ENCODE measurements at regions not wholly inside any gene's neighbourhood (a gene's known extent, or its start where the extent isn't known, plus 50 kb on each side); places are given as distances from the start of the nearest gene placed in this dataset.
A peak's percentile ranks its signal among the peaks of the same experiment; 100 is the strongest.

DNA sequence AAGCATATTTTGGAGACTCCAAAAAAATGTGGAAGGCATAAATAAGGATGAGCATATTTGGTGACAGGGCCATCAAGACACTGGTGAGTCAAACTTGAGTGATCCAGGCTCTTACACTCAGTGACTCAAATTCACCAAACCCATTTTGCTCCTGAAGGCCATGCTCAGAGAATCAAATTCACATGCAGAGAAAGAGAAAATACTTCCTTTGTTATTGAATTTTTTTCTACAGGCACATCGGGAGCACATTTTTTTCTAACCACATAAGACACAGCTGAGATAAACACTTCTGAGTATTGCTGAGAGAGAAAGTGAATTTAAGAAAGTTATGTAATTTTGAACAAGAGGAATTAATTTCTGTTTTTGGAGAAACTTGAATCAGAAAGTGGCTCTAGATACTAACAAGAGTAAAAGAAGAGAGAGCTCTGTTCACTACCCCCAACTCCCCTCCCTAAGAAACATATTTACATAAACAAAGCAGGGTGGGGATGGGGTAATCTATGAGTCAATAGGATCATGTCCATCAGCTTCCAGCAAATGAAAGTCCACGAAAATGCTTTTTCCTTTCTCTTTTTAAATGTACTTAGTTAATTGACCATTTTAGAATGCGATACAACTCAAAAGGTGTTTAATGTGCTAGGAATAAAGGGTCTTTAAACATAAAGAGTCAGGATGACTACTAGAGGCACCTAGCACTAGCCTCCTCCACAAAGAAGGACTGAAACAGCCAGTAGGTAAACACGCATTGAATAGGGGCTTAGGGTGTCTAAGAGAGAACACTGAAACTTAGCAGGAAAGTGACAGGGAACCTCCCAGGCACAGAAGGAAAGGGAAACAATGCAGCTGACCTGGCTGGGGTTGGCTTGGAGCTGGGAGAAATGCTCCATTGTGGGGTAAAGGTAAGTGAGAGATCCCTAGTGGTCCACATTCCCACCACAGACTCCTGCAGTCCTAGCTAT lies 152.3 kb downstream of the KCNE4 start:
- no peak overlapping the region for H3K4me3 ChIP-seq (ENCODE audit: low read depth, low read length)
- TF ChIP-seq, protein P1, sequence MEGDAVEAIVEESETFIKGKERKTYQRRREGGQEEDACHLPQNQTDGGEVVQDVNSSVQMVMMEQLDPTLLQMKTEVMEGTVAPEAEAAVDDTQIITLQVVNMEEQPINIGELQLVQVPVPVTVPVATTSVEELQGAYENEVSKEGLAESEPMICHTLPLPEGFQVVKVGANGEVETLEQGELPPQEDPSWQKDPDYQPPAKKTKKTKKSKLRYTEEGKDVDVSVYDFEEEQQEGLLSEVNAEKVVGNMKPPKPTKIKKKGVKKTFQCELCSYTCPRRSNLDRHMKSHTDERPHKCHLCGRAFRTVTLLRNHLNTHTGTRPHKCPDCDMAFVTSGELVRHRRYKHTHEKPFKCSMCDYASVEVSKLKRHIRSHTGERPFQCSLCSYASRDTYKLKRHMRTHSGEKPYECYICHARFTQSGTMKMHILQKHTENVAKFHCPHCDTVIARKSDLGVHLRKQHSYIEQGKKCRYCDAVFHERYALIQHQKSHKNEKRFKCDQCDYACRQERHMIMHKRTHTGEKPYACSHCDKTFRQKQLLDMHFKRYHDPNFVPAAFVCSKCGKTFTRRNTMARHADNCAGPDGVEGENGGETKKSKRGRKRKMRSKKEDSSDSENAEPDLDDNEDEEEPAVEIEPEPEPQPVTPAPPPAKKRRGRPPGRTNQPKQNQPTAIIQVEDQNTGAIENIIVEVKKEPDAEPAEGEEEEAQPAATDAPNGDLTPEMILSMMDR (IDR thresholded peaks at IDR 0.05; ENCODE audit: low read depth, low read length, missing control alignments): no peak
- peak; percentile 43 for DNase-seq (ENCODE audit: low read depth)
- in situ Hi-C loops (cut with HindIII; ENCODE audit: low sequenced_read_pairs): no loop called here

DNA sequence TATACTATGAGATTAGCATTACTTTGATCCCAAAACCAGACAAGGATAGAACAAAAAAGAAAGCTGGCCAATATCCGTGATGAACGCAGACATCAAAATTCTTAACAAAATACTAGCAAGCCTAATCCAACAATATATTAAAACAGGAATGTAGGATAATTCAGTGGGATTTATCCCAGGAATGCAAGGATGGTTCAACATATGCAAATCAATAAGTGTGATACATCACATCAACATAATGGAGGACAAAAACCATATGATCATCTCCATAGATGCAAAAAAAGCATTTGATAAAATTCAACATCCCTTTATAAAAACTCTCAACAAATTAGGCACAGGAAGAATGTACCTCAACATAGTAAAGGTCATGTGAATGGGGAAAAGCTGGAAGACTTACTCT lies 158.5 kb downstream of the KCNE4 start:
- H3K4me3 ChIP-seq (ENCODE audit: low read depth, low read length): no peak overlapping the region
- in situ Hi-C loops (cut with HindIII; ENCODE audit: low sequenced_read_pairs): no loop called here
- TF ChIP-seq, protein P1 (IDR thresholded peaks at IDR 0.05; ENCODE audit: low read depth, low read length, missing control alignments): no peak
- DNase-seq (ENCODE audit: low read depth): no peak

DNA sequence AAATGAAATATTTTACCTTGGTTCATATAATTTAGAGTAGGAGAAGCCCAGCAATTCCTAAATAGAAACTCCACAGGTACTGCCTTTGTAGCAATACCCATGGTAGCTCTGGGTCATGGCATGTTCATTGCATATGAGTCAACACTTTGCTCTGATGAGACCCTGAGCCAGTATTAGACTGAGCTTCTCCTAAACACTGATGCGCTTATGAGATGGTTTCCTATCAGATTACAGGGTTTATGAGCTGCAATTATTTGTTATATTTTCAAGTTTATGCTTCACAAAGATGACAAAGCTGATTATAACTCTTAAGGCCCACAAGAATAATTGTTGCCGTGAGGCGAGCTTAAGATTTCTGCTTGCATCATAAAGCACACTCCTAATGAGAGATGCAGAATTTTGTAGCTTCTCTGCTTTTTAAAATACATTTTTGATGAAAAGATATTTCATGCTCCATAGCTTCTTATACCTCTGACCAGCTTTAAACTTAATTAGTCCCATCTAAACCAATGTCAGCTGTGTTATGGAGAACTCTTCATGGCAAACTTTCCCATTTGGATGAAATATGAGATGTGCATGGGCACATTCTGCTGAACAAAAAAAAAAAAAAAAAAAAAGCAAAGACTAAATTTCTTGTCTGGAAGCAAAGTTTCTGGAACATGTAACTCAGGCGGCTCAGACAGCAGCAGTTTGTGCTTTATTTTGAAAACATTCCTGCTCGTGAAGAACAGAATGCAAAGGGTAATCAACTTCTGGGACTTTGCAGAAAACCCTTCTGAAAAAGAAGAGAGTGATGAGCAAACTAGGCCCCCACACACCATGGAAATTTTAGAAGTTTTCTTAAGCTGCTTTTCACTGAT lies 162.6 kb downstream of the KCNE4 start:
- DNase-seq (ENCODE audit: low read depth): no peak
- TF ChIP-seq, protein P1 (IDR thresholded peaks at IDR 0.05; ENCODE audit: low read depth, low read length, missing control alignments): no peak
- H3K4me3 ChIP-seq (ENCODE audit: low read depth, low read length): no peak overlapping the region
- in situ Hi-C loops (cut with HindIII; ENCODE audit: low sequenced_read_pairs): no loop called here

DNA sequence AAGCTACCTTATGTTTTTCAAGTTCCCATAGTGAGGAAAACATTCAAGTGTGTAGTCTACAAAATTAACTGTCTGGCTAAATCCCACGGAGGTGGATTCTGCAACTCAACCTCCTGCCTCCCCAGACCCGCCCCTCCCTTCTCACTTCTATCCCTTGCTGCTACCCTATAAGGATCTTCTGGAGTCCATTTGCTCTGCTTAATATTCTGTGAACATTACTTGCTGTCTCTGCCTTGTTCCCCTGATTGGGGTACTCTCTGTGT lies 163.2 kb downstream of the KCNE4 start:
- TF ChIP-seq, protein P1 (IDR thresholded peaks at IDR 0.05; ENCODE audit: low read depth, low read length, missing control alignments): no peak
- in situ Hi-C loops (cut with HindIII; ENCODE audit: low sequenced_read_pairs): no loop called here
- DNase-seq (ENCODE audit: low read depth): no peak
- no peak overlapping the region for H3K4me3 ChIP-seq (ENCODE audit: low read depth, low read length)

DNA sequence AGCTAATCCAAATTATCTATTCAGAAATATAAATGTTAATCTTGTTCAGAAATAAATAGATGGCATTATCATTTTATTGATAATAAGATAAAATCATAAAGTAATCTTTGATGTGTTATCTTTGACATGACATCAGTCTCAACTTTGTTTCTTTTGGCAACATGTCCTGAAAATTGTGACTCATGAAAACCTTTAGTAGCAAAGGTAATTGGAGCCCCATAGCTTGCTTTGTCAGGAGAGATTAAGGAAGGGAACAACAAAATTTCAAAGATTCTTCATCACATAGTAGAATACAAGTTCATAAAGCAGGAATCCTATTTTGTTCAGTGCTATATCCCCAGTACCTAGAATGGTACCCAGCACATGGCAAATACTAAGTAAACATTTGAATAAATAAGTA lies 165.4 kb downstream of the KCNE4 start:
- in situ Hi-C loops (cut with HindIII; ENCODE audit: low sequenced_read_pairs): no loop called here

DNA sequence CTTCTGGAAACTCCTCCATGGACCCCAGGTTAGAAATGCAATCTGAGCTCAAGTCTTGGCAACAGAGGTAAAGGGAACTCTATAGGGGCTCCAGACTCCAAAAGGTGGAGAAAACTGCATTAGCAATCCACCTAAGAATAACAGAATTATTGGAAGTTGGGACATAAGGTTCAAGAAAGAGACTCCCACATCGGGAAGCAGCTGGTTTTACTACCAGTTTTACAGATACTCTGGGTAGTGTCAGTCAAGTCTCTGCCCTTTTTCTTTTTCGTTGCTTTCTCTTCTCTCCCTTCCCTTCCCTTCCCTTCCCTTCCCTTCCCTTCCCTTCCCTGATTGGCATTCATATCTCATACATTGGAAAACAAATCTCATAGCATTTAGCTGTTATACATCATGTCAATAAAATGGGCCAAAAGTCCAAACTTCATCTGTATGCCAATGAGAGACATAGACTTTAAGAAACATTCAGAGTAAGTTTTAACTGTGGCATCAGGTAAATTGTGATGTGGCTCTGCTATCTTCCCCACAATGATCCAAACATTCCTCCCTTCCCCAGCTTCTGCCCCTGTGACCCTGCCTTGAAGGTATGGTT lies 166.7 kb downstream of the KCNE4 start:
- TF ChIP-seq, protein P1 (IDR thresholded peaks at IDR 0.05; ENCODE audit: low read depth, low read length, missing control alignments): no peak
- in situ Hi-C loops (cut with HindIII; ENCODE audit: low sequenced_read_pairs): no loop called here
- H3K4me3 ChIP-seq (ENCODE audit: low read depth, low read length): no peak overlapping the region
- no peak for DNase-seq (ENCODE audit: low read depth)

More for the DNA sequence above, 165.4 kb downstream of the KCNE4 start:
- H3K4me3 ChIP-seq (ENCODE audit: low read depth, low read length): no peak overlapping the region
- TF ChIP-seq, protein P1 (IDR thresholded peaks at IDR 0.05; ENCODE audit: low read depth, low read length, missing control alignments): no peak
- no peak for DNase-seq (ENCODE audit: low read depth)

All from astrocyte of the cerebellum (primary cell).